COLO668 (cell line): ENCODE measurements at regions not wholly inside any gene's neighbourhood (a gene's known extent, or its start where the extent isn't known, plus 50 kb on each side); places are given as distances from the start of the nearest gene placed in this dataset.

Experiments used
- DNase-seq: peaks from one replicate; lab custom pipeline; 2025; ENCODE audit not compliant: unreplicated experiment; lab: John Stamatoyannopoulos, UW

GRCh38 chr7:32150589-32150988 lies 80.4 kb upstream of the PDE1C start:
- DNase-seq, result no peak

DNA sequence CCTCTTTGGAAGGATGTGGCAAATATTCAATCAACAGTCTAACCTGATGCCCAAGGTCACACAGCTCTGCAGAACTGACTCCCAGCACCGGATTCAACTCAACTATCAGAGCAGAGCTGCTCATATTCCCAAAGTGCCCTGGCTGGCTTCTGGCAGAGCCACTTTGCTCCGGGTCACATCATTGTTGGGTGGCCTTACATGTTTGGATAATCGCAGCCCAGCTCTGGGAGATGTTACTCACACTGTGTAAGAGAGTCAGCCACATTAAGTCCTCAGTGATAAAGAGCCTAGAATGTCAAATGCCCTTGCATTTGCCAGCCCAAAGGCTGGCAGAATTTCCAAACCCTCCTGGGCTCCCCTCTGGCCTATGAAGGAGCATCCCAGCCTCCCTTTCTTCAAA lies 79.8 kb upstream of the PDE1C start:
- DNase-seq, result no peak

DNA sequence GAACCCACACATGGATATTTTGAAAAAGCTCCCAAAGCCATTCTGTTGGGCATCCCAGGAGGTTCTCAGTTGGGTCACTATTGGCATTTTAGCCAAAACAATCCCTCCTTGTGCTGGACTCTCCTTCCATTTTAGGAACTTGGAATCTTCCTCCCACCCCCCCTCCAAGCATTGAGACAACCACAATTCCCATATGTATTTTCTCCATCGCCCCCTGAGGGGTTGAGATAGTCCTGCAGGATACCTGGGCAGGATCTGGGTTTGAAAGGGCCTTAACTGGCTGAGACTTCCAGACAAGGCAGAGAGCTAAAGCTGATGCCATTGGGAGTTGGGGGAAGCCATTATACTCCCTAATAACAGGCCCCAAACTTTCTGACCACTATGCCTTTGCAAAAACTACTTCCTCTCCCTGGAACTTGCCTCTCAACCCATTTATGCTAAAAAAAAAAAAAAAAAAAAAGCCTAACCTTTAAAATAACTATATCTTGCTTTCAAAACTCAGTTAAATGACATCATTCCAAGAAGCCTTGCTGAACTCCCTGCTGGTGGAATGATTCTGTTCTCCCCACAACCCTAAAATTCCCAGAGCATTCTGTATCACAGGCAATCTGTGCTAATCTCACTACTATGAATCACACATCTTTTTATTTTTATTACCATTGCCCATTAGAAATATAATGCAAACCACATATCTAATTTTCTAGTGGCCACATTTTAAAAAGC lies 77.5 kb upstream of the PDE1C start:
- DNase-seq, result no peak

DNA sequence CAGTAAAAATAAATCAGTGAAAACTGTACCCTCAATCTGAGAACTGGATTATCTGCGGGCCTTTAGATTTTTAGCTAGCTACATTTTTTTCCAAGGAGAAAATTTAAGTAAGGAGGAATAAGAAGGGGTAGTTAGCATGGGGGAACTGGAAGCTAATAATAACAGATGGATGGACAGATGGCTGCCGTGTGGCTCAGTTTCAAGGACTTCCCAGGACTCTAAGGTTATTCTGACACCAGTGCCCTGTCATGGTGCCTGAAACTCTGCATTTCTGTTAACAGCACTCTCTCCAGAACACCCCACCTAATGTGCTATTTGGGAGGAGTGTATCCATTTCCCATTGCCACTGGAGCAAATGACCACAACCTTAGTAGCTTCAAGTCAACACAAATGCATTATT lies 75.7 kb upstream of the PDE1C start:
- no peak for DNase-seq

- no peak for DNase-seq
These were observed 74.5 kb upstream of the PDE1C start for GRCh38 chr7:32144676-32145075.

DNA sequence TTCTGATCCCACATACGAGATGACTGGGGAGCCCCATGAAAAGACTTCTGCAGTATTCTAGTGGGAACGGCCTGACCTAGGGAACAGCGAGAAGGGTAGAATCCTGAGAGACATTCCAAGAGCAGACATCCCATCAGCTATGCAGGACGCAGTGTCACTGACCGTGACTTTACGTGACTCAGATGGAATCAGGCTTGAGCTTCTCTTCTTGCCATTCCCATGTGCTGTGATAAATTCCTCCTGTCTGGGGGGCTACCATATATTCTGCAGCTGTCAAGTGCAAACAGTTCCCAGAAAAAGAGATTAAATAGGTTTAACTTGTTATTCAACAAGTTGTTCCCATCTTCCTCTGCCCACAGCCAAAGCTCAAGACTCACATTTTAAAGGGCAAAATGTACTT lies 73.1 kb upstream of the PDE1C start:
- DNase-seq, result no peak

GRCh38 chr7:32142649-32143048 lies 72.4 kb upstream of the PDE1C start:
- DNase-seq, result no peak

GRCh38 chr7:32140210-32140939 lies 70.2 kb upstream of the PDE1C start:
- no peak for DNase-seq

GRCh38 chr7:32137059-32137458 lies 66.9 kb upstream of the PDE1C start:
- no peak for DNase-seq

DNA sequence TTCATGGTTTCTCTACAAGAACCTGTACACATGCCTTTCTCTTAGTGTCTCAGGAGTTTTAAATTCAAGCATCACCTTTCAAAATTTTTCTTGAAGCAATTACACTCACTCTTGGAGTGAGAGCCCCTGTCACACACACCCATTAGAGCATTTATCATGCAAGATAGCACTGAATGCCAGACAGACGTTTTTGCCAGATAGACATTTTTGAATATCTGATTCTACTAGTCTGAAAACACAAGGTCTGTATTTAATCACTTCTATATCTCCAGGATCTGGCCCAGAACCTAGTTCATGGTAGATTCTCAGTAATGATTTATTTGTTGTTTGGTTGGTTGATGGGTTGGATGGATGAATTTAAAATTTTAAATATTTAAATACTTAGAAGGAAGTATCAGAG lies 60.9 kb upstream of the PDE1C start:
- no peak for DNase-seq

GRCh38 chr7:32126843-32127242 lies 56.6 kb upstream of the PDE1C start:
- DNase-seq, result no peak
